ENCODE measurements at regions not wholly inside any gene's neighbourhood (a gene's known extent, or its start where the extent isn't known, plus 50 kb on each side); places are given as distances from the start of the nearest gene placed in this dataset.

GRCh38 chr2:167858086-167858485 lies 389.3 kb downstream of the STK39 start:
- H3K27ac ChIP-seq (replicated peaks in 1 of 4): no peak overlapping the region

GRCh38 chr2:167857416-167857815 lies 390.0 kb downstream of the STK39 start:
- DNase-seq (ENCODE audit: extremely low spot score): no peak
- intact Hi-C loops (cut with DNase I): no loop called here
- Histone ChIP-seq H3K27me3 (no peaks in the 10 kb centered on the region), H3K27ac (replicated peaks in 1 of 4) (no peak overlapping the region), H3K9me3 (no peaks in the 10 kb centered on the region), H3K36me3 (no peaks in the 10 kb centered on the region), H3K4me3 (no peak overlapping the region), H3K4me1 (no peaks in the 10 kb centered on the region)
- WGBS: 74% methylated on average over 1 of the region's 1 CpG
- no peak for TF ChIP-seq POLR2AphosphoS5 (IDR thresholded peaks at IDR 0.05)
- TF ChIP-seq EP300 (IDR thresholded peaks at IDR 0.05): no peak
- no peak for TF ChIP-seq POLR2A (IDR thresholded peaks at IDR 0.05; ENCODE audit: low read depth)
- no peak for TF ChIP-seq CTCF (IDR thresholded peaks at IDR 0.05)

More at GRCh38 chr2:167858086-167858485, 389.3 kb downstream of the STK39 start:
- TF ChIP-seq CTCF (IDR thresholded peaks at IDR 0.05) (no peak), POLR2AphosphoS5 (IDR thresholded peaks at IDR 0.05) (no peak), POLR2A (IDR thresholded peaks at IDR 0.05; ENCODE audit: low read depth) (no peak), EP300 (IDR thresholded peaks at IDR 0.05) (no peak)
- no peaks in the 10 kb centered on the region for H3K36me3 ChIP-seq
- 72% methylated on average over 4 of the region's 4 CpGs for WGBS
- H3K9me3 ChIP-seq: no peaks in the 10 kb centered on the region
- no peak for DNase-seq (ENCODE audit: extremely low spot score)
- intact Hi-C loops (cut with DNase I): no loop called here
- H3K27me3 ChIP-seq: no peaks in the 10 kb centered on the region
- H3K4me3 ChIP-seq: no peak overlapping the region
- H3K4me1 ChIP-seq: no peaks in the 10 kb centered on the region

- H3K36me3 ChIP-seq: no peaks in the 10 kb centered on the region
- intact Hi-C loops (cut with DNase I): no loop called here
- no peaks in the 10 kb centered on the region for H3K9me3 ChIP-seq
- H3K4me3 ChIP-seq: no peak overlapping the region
- TF ChIP-seq CTCF (IDR thresholded peaks at IDR 0.05) (no peak), POLR2AphosphoS5 (IDR thresholded peaks at IDR 0.05) (no peak), POLR2A (IDR thresholded peaks at IDR 0.05; ENCODE audit: low read depth) (no peak), EP300 (IDR thresholded peaks at IDR 0.05) (no peak)
- H3K4me1 ChIP-seq: no peaks in the 10 kb centered on the region
- DNase-seq (ENCODE audit: extremely low spot score): no peak
- no peaks in the 10 kb centered on the region for H3K27me3 ChIP-seq
- no peak overlapping the region for H3K27ac ChIP-seq (replicated peaks in 1 of 4)
Observed at GRCh38 chr2:167856190-167856589, 391.2 kb downstream of the STK39 start.

DNA sequence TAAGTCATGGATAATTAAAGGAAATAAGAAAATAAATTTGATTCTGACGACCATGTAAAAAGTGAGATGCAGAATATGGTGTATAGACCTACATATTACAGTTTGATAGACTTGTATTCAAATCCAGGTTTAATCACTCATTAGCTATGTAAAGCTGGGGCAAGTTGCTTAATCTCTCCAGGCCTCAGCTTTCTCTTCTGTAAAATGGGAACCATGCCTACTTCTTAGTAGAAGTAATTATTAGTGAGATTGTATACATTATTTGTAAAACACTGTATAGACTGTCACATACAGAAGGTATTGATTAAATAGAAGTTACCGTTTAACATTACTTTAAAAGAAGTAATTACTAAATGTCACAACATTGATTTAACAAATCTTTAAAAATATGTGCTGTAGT lies 392.2 kb downstream of the STK39 start:
- Histone ChIP-seq H3K4me3 (no peak overlapping the region), H3K27ac (replicated peaks in 1 of 4) (no peak overlapping the region), H3K9me3 (no peaks in the 10 kb centered on the region), H3K36me3 (no peaks in the 10 kb centered on the region), H3K4me1 (no peaks in the 10 kb centered on the region), H3K27me3 (no peaks in the 10 kb centered on the region)
- intact Hi-C loops (cut with DNase I): no loop called here
- 94% methylated on average over 2 of the region's 2 CpGs for WGBS
- DNase-seq (ENCODE audit: extremely low spot score): no peak
- no peak for TF ChIP-seq EP300 (IDR thresholded peaks at IDR 0.05)
- no peak for TF ChIP-seq POLR2AphosphoS5 (IDR thresholded peaks at IDR 0.05)
- TF ChIP-seq CTCF (IDR thresholded peaks at IDR 0.05): no peak
- TF ChIP-seq POLR2A (IDR thresholded peaks at IDR 0.05; ENCODE audit: low read depth): no peak

- Histone ChIP-seq H3K27ac (replicated peaks in 1 of 4) (no peak overlapping the region), H3K27me3 (no peaks in the 10 kb centered on the region), H3K4me1 (no peaks in the 10 kb centered on the region), H3K36me3 (no peaks in the 10 kb centered on the region), H3K9me3 (no peaks in the 10 kb centered on the region), H3K4me3 (no peak overlapping the region)
- WGBS: 77% methylated on average over 1 of the region's 1 CpG
- intact Hi-C loops (cut with DNase I): no loop called here
- TF ChIP-seq EP300 (IDR thresholded peaks at IDR 0.05) (no peak), CTCF (IDR thresholded peaks at IDR 0.05) (no peak), POLR2AphosphoS5 (IDR thresholded peaks at IDR 0.05) (no peak), POLR2A (IDR thresholded peaks at IDR 0.05; ENCODE audit: low read depth) (no peak)
- no peak for DNase-seq (ENCODE audit: extremely low spot score)
Observed at GRCh38 chr2:167853717-167854116, 393.7 kb downstream of the STK39 start.

Data from esophagus muscularis mucosa (tissue), 4 donors.